IPS DF 6.9 (cell line): ENCODE measurements at regions not wholly inside any gene's neighbourhood (a gene's known extent, or its start where the extent isn't known, plus 50 kb on each side); places are given as distances from the start of the nearest gene placed in this dataset.

ENCODE experiments used
- DNase-seq: peaks from one replicate; pipeline ENCODE4 v3.0.0-alpha.2; 2013; ENCODE audit warnings: low read depth, low spot score
- H3K27ac ChIP-seq: one replicate; pipeline ENCODE4 v1.5.1; 2013; ENCODE audit warnings: low read length, control low read depth
- H3K27me3 ChIP-seq: 2 replicates; pipeline ENCODE4 v1.6.1; 2013; ENCODE audit warnings: mild to moderate bottlenecking, low read length; ENCODE audit not compliant: control insufficient read depth, insufficient read depth
- H3K36me3 ChIP-seq: 2 replicates; pipeline ENCODE4 v1.6.1; 2013; ENCODE audit warnings: low read length; ENCODE audit not compliant: control insufficient read depth, insufficient read depth
- H3K4me1 ChIP-seq: 2 replicates; pipeline ENCODE4 v1.6.1; 2013; ENCODE audit warnings: low read length; ENCODE audit not compliant: control insufficient read depth, insufficient read depth
- H3K4me3 ChIP-seq: 2 replicates; pipeline ENCODE4 v1.5.1; 2013; ENCODE audit warnings: mild to moderate bottlenecking, low read length
- H3K9me3 ChIP-seq: 2 replicates; pipeline ENCODE4 v1.6.1; 2013; ENCODE audit warnings: low read length, inconsistent platforms; ENCODE audit not compliant: control insufficient read depth, insufficient read depth
- WGBS: extraction: QIAGEN DNeasy Blood & Tissue Kit; methylation state at CpG from one replicate; pipeline ENCODE4 v1.1.7; 2013; ENCODE audit warnings: mixed read lengths, missing lambda C conversion rate; ENCODE audit not compliant: insufficient read length, insufficient coverage; 5-methylcytosine and 5-hydroxymethylcytosine counted together

DNA sequence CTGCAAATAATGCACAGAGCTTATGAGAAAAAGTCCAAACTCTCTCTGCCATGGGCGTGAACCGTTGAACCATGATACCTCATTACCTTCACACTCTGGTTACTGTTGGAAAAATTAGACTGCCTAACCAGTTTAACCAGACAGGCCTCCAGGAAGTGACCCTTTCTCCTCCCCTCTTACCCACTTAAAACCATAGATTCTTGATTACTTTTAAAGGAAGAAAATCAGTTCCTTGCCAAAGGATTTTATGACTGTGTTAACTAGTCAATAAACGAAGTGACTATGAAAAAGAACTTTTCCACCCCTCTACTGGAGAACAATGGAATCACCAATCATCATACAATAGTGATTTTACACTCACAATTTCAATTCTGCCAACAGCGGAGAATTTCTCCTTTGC lies 254.0 kb upstream of the ATP2B1 start:
- peaks cover 3% of the 10 kb centered on the region for H3K4me1 ChIP-seq
- no peaks in the 10 kb centered on the region for H3K9me3 ChIP-seq
- no peaks in the 10 kb centered on the region for H3K27me3 ChIP-seq
- WGBS = no CpG with 5 or more reads among the region's 4 CpGs
- H3K36me3 ChIP-seq = no peaks in the 10 kb centered on the region
- no peak overlapping the region for H3K27ac ChIP-seq
- H3K4me3 ChIP-seq = no peak overlapping the region
- no peak for DNase-seq

- WGBS = no CpG with 5 or more reads among the region's 2 CpGs
These were observed 252.2 kb upstream of the ATP2B1 start for GRCh38 chr12:89960607-89961394.

DNA sequence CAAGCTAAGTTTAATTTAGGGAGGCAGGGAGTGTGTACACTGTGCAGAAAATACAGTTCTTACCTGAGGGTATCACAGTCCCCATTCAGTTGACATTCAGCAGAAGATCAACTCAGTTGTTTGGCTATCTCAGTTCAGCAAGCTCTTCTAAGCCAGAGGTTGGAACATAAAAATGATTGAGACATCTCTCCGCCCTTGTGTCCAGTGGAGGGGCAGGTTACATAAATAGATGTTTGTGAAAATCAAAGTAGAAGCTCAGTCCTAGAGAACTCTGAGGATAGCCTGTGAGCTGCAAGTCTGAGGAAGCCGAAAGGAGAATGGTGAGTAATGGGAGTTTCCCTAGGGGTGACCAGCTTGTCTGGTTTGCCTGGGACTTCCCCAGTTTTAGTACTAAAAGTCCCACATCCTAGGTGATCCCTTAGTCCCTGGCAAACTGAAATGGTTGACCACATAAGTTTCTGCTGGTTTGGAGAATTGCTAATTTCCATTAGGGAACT lies 251.4 kb upstream of the ATP2B1 start:
- no CpG with 5 or more reads among the region's 2 CpGs for WGBS
- no peak overlapping the region for H3K27ac ChIP-seq
- no peak for DNase-seq

More at GRCh38 chr12:89960607-89961394, 252.2 kb upstream of the ATP2B1 start:
- H3K9me3 ChIP-seq = no peaks in the 10 kb centered on the region
- DNase-seq = no peak
- no peaks in the 10 kb centered on the region for H3K36me3 ChIP-seq
- H3K27me3 ChIP-seq = no peaks in the 10 kb centered on the region
- H3K27ac ChIP-seq = no peak overlapping the region
- H3K4me3 ChIP-seq = no peak overlapping the region
- peaks cover 1% of the 10 kb centered on the region for H3K4me1 ChIP-seq

GRCh38 chr12:89959179-89959578 lies 250.5 kb upstream of the ATP2B1 start:
- H3K4me1 ChIP-seq = no peaks in the 10 kb centered on the region; the same call in 1 of the 2 replicates
- DNase-seq = no peak
- WGBS = no CpG with 5 or more reads among the region's 1 CpG
- H3K36me3 ChIP-seq = no peaks in the 10 kb centered on the region
- no peaks in the 10 kb centered on the region; the same call in 1 of the 2 replicates for H3K27me3 ChIP-seq
- H3K4me3 ChIP-seq = no peak overlapping the region
- H3K27ac ChIP-seq = no peak overlapping the region
- H3K9me3 ChIP-seq = no peaks in the 10 kb centered on the region

More for the DNA sequence above, 251.4 kb upstream of the ATP2B1 start:
- H3K9me3 ChIP-seq = no peaks in the 10 kb centered on the region
- no peaks in the 10 kb centered on the region for H3K36me3 ChIP-seq
- H3K4me3 ChIP-seq = no peak overlapping the region
- H3K4me1 ChIP-seq = no peaks in the 10 kb centered on the region; the same call in 1 of the 2 replicates
- no peaks in the 10 kb centered on the region; the same call in 1 of the 2 replicates for H3K27me3 ChIP-seq

DNA sequence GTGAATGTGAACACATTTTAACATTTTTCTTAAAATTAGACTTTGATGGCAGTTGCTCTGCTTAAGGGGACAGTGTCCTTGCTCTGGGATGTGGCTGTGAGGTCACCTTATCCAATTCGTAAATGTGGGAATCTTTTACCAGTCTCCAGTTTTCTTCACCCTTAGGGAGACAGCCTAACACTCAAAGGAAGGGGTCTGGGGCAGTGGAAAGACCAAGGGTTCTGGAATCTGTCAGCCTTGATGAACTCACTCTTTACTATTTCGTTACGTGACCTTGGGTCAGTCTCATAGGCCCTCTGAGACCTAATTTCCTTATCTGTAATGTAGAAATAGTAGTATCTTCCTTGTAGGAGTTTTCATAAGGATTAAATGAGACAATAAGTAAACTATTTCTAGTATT lies 245.6 kb upstream of the ATP2B1 start:
- no peaks in the 10 kb centered on the region for H3K36me3 ChIP-seq
- no peak overlapping the region for H3K27ac ChIP-seq
- no peak overlapping the region for H3K4me3 ChIP-seq
- no peaks in the 10 kb centered on the region for H3K9me3 ChIP-seq
- no peaks in the 10 kb centered on the region; the same call in 1 of the 2 replicates for H3K27me3 ChIP-seq
- DNase-seq = no peak
- no CpG with 5 or more reads among the region's 3 CpGs for WGBS
- H3K4me1 ChIP-seq = no peaks in the 10 kb centered on the region; the same call in 1 of the 2 replicates

DNA sequence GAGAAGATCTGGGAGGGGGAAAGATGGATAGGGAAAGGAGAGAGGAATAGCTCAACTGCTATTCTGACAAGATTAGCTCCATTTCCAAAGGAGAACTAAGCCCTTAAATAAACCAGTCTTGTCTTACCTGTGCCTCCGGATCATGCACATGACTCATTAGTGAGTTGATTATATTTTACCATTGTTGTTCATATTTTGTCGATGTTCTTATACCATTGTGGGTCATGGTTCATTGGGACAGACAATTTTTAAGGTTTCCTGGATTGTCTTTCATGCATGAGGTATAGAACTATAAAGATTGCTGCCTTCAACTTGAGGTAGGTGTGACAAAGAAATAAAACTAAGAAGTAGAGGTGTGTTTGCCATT lies 243.0 kb upstream of the ATP2B1 start:
- Histone ChIP-seq H3K36me3 (no peaks in the 10 kb centered on the region), H3K4me1 (peaks cover 1% of the 10 kb centered on the region), H3K4me3 (no peak overlapping the region), H3K27me3 (no peaks in the 10 kb centered on the region; the same call in 1 of the 2 replicates), H3K9me3 (no peaks in the 10 kb centered on the region), H3K27ac (no peak overlapping the region)
- no peak for DNase-seq
- no CpG with 5 or more reads among the region's 2 CpGs for WGBS

DNA sequence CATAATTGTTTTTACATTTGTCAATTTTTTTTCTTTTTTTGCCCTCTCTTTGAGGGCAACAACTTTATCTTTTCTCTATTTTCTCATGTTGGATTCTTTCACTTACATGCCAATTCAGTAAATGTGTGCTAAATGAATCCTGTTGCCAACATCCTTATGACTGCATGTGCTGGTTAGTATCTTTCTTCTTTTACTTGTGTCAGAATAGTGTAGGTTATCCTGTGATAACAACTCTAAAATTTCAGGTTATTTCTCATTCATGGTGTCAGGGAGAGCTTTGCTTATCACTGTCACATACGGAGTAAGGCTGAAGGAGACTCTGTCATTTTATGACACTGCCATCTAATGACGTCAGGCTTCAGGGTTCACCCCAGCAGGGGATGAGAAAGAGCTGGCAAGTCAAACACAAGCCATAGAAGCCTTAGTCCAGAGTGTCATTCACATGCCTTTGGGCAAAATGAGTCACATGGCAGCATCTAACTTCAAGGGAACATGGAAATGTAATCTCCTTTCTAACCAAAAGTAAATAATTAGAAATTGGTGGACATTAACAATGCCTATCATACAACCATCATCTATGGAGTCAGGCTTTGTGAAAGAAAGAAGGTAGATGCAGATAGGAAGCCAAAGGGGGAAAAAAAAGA lies 242.5 kb upstream of the ATP2B1 start:
- Histone ChIP-seq H3K9me3 (no peaks in the 10 kb centered on the region), H3K27me3 (no peaks in the 10 kb centered on the region; the same call in 1 of the 2 replicates), H3K4me3 (no peak overlapping the region), H3K27ac (no peak overlapping the region), H3K4me1 (peaks cover 1% of the 10 kb centered on the region), H3K36me3 (no peaks in the 10 kb centered on the region)
- WGBS = no CpG with 5 or more reads among the region's 2 CpGs
- DNase-seq = no peak

DNA sequence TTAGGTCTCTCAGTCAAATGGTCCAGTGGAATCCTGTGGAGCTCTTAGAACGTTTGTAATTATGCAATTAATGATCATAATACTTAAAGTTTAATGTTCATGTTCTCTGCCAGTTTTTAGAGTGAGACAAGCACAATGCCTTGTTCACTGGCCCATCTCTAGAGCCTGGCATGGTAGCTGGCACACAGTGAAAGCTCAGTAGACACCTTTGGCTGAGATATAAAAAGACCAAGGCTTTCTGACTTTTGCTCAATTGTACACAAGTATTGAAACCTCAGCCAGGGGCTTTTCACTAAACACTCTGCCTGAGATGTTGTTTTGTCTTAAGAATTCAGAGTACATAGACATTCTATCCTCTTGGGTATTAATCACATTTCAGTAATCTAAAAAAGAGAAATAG lies 241.8 kb upstream of the ATP2B1 start:
- whole genome bisulfite sequencing = no CpG with 5 or more reads among the region's 1 CpG
- peaks cover 1% of the 10 kb centered on the region for H3K4me1 ChIP-seq
- H3K27ac ChIP-seq = no peak overlapping the region
- H3K27me3 ChIP-seq = no peaks in the 10 kb centered on the region; the same call in 1 of the 2 replicates
- no peaks in the 10 kb centered on the region for H3K9me3 ChIP-seq
- no peaks in the 10 kb centered on the region for H3K36me3 ChIP-seq
- H3K4me3 ChIP-seq = no peak overlapping the region
- no peak for DNase-seq

GRCh38 chr12:89949457-89950195 lies 241.0 kb upstream of the ATP2B1 start:
- H3K36me3 ChIP-seq = no peaks in the 10 kb centered on the region
- H3K9me3 ChIP-seq = no peaks in the 10 kb centered on the region
- H3K27ac ChIP-seq = no peak overlapping the region
- 100% methylated on average over 1 of the region's 4 CpGs for WGBS
- no peak for DNase-seq
- H3K4me1 ChIP-seq = peaks cover 1% of the 10 kb centered on the region
- H3K4me3 ChIP-seq = no peak overlapping the region
- H3K27me3 ChIP-seq = no peaks in the 10 kb centered on the region
